MCF 10A (cell line): ENCODE measurements at regions not wholly inside any gene's neighbourhood (a gene's known extent, or its start where the extent isn't known, plus 50 kb on each side); places are given as distances from the start of the nearest gene placed in this dataset.

Experiments
- BruUV-seq: library from RNA; stranded (reverse); fragments of 400-500 nt; replicated peaks from 2 replicates; lab custom pipeline; 2021; lab: Mats Ljungman, UMichigan
- CTCF ChIA-PET: fragments of 300-600 bp; sonication (Branson Sonifier 250); formaldehyde crosslinking; extraction: SDS; loops from one replicate; lab custom pipeline; 2021; ENCODE audit warnings: antibody characterized with exemption, inconsistent platforms; lab: Yijun Ruan, JAX
- POLR2A ChIA-PET: fragments of 300-600, 350-650 bp; sonication (Branson Sonifier 250); formaldehyde crosslinking; extraction: SDS; loops from one replicate; lab custom pipeline; 2020; ENCODE audit warnings: antibody characterized with exemption, inconsistent platforms; lab: Yijun Ruan, JAX
- DNase-seq: peaks from one replicate; pipeline ENCODE4 v3.0.0-alpha.2; 2018; ENCODE audit not compliant: unreplicated experiment
- H3K27ac Mint-ChIP-seq: one replicate; pipeline ENCODE4 v1.8.0; 2022; ENCODE audit warnings: mild to moderate bottlenecking, low read depth, mixed read lengths; ENCODE audit not compliant: unreplicated experiment
- H3K27me3 Mint-ChIP-seq: one replicate; pipeline ENCODE4 v1.8.0; 2022; ENCODE audit warnings: mixed read lengths; ENCODE audit not compliant: insufficient read depth, unreplicated experiment
- H3K36me3 Mint-ChIP-seq: one replicate; pipeline ENCODE4 v1.8.0; 2022; ENCODE audit warnings: mild to moderate bottlenecking, moderate library complexity, mixed read lengths; ENCODE audit not compliant: insufficient read depth, unreplicated experiment
- H3K4me1 Mint-ChIP-seq: one replicate; pipeline ENCODE4 v1.8.0; 2022; ENCODE audit warnings: mixed read lengths; ENCODE audit not compliant: insufficient read depth, unreplicated experiment
- H3K4me3 Mint-ChIP-seq: one replicate; pipeline ENCODE4 v1.8.0; 2022; ENCODE audit warnings: mild to moderate bottlenecking, moderate library complexity, mixed read lengths; ENCODE audit not compliant: unreplicated experiment
- H3K9me3 Mint-ChIP-seq: one replicate; pipeline ENCODE4 v1.8.0; 2022; ENCODE audit warnings: mixed read lengths; ENCODE audit not compliant: unreplicated experiment
- CTCF ChIP-seq: fragments of 200-600 bp; IDR thresholded peaks from one replicate; pipeline ENCODE4 v1.8.0; 2022; ENCODE audit warnings: antibody characterized with exemption, mild to moderate bottlenecking; ENCODE audit not compliant: unreplicated experiment
- intact Hi-C: fragments of 100-400 bp; cut with micrococcal nuclease; formaldehyde crosslinking; loops from 2 replicates; pipeline ENCODE4 v1.14.1; 2022

- POLR2A ChIA-PET, result no interaction called here
- peaks cover 3% of the 10 kb centered on the region for H3K4me1 Mint-ChIP-seq
- peaks cover 6% of the 10 kb centered on the region for H3K36me3 Mint-ChIP-seq
- CTCF ChIA-PET, result no interaction called here
- H3K9me3 Mint-ChIP-seq, result no peaks in the 10 kb centered on the region
- DNase-seq, result no peak
- intact Hi-C loops, result no loop called here
- BruUV-seq, result no TSS peak
- TF ChIP-seq CTCF, result no peak
- no peak overlapping the region for H3K4me3 Mint-ChIP-seq
- H3K27me3 Mint-ChIP-seq, result no peaks in the 10 kb centered on the region
- H3K27ac Mint-ChIP-seq, result no peak overlapping the region
These were observed 66.0 kb downstream of the MATN1 start for GRCh38 chr1:30657131-30658013.

- Mint-ChIP-seq H3K27me3 (no peaks in the 10 kb centered on the region), H3K9me3 (no peaks in the 10 kb centered on the region), H3K36me3 (peaks cover 6% of the 10 kb centered on the region), H3K4me3 (no peak overlapping the region), H3K27ac (no peak overlapping the region), H3K4me1 (peaks cover 10% of the 10 kb centered on the region)
- TF ChIP-seq CTCF, result no peak
- CTCF ChIA-PET, result interaction anchor here (0.7 kb wide), 2 partner anchors 277 to 1106 kb away, joined by 3 read pairs; no protein-coding TSS in a partner anchor
- POLR2A ChIA-PET, result no interaction called here
- intact Hi-C loops, result no loop called here
- no TSS peak for BruUV-seq
- DNase-seq, result no peak
These were observed 67.0 kb downstream of the MATN1 start for GRCh38 chr1:30656171-30656940.

GRCh38 chr1:30655672-30656071 lies 67.7 kb downstream of the MATN1 start:
- no TSS peak for BruUV-seq
- Mint-ChIP-seq H3K27me3 (no peaks in the 10 kb centered on the region), H3K36me3 (peaks cover 6% of the 10 kb centered on the region), H3K4me3 (no peak overlapping the region), H3K9me3 (no peaks in the 10 kb centered on the region), H3K27ac (no peak overlapping the region), H3K4me1 (peaks cover 10% of the 10 kb centered on the region)
- intact Hi-C loops, result no loop called here
- CTCF ChIA-PET, result interaction anchor here (0.7 kb wide), 1 partner anchor 1106 kb away, joined by 3 read pairs; no protein-coding TSS in a partner anchor
- DNase-seq, result no peak
- POLR2A ChIA-PET, result no interaction called here
- no peak for TF ChIP-seq CTCF

GRCh38 chr1:30654188-30654587 lies 69.2 kb downstream of the MATN1 start:
- no peak for TF ChIP-seq CTCF
- Mint-ChIP-seq H3K4me1 (peaks cover 24% of the 10 kb centered on the region), H3K27ac (no peak overlapping the region), H3K27me3 (no peaks in the 10 kb centered on the region), H3K36me3 (peaks cover 6% of the 10 kb centered on the region), H3K9me3 (no peaks in the 10 kb centered on the region), H3K4me3 (no peak overlapping the region)
- CTCF ChIA-PET, result interaction anchor here (0.6 kb wide), 1 partner anchor 84 kb away, joined by 3 read pairs; no protein-coding TSS in a partner anchor
- DNase-seq, result peak; percentile 27
- BruUV-seq, result no TSS peak
- intact Hi-C loops, result no loop called here
- POLR2A ChIA-PET, result no interaction called here
